Immature natural killer cell (primary cell): ENCODE measurements at regions not wholly inside any gene's neighbourhood (a gene's known extent, or its start where the extent isn't known, plus 50 kb on each side); places are given as distances from the start of the nearest gene placed in this dataset.

Experiments
- DNase-seq, 3 donors: peaks; one replicate each; pipeline ENCODE4 v3.0.0; 2022; ENCODE audit warnings: mixed read lengths in 1 of 3
- H3K27ac Mint-ChIP-seq, 6 donors: one replicate each; pipeline ENCODE4 v1.8.0; 2020; ENCODE audit warnings: mixed read lengths in 6 of 6, mild to moderate bottlenecking in 5 of 6, inconsistent platforms in 4 of 6, moderate library complexity in 3 of 6
- H3K27me3 Mint-ChIP-seq, 3 donors: one replicate each; pipeline ENCODE4 v1.8.0; 2020 to 2021; ENCODE audit warnings: low read depth in 3 of 3, mild to moderate bottlenecking in 3 of 3, mixed read lengths in 3 of 3, moderate library complexity in 3 of 3, inconsistent platforms in 1 of 3
- H3K36me3 Mint-ChIP-seq, 3 donors: one replicate each; pipeline ENCODE4 v1.8.0; 2020; ENCODE audit warnings: mixed read lengths in 3 of 3, inconsistent platforms in 2 of 3, mild to moderate bottlenecking in 2 of 3
- H3K4me1 Mint-ChIP-seq, 2 donors: one replicate each; pipeline ENCODE4 v1.8.0; 2020; ENCODE audit warnings: inconsistent platforms in 2 of 2, mild to moderate bottlenecking in 2 of 2, mixed read lengths in 2 of 2, moderate library complexity in 1 of 2
- H3K4me3 Mint-ChIP-seq, 5 donors: one replicate each; pipeline ENCODE4 v1.8.0; 2020; ENCODE audit warnings: mild to moderate bottlenecking in 5 of 5, mixed read lengths in 5 of 5, inconsistent platforms in 3 of 5, moderate library complexity in 3 of 5
- H3K9me3 Mint-ChIP-seq, 6 donors: one replicate each; pipeline ENCODE4 v1.8.0; 2020; ENCODE audit warnings: mild to moderate bottlenecking in 6 of 6, mixed read lengths in 6 of 6, inconsistent platforms in 4 of 6, moderate library complexity in 3 of 6

GRCh38 chr14:22469538-22470303 lies 119.3 kb downstream of the DAD1 start:
- peak overlapping the region; percentile 61 to 87 (median 82) for H3K4me3 Mint-ChIP-seq
- peaks cover 98 to 100% of the 10 kb centered on the region in 2 donors for H3K4me1 Mint-ChIP-seq
- no peaks in the 10 kb centered on the region for H3K9me3 Mint-ChIP-seq
- H3K27me3 Mint-ChIP-seq, result peaks cover 0 to 2% (median 0%) of the 10 kb centered on the region in 3 donors
- H3K27ac Mint-ChIP-seq, result peak overlapping the region; percentile 94 to 99 (median 98)
- H3K36me3 Mint-ChIP-seq, result peaks cover 11 to 33% (median 19%) of the 10 kb centered on the region in 3 donors
- DNase-seq, result peak in 1 of 3 donors; percentile 45

DNA sequence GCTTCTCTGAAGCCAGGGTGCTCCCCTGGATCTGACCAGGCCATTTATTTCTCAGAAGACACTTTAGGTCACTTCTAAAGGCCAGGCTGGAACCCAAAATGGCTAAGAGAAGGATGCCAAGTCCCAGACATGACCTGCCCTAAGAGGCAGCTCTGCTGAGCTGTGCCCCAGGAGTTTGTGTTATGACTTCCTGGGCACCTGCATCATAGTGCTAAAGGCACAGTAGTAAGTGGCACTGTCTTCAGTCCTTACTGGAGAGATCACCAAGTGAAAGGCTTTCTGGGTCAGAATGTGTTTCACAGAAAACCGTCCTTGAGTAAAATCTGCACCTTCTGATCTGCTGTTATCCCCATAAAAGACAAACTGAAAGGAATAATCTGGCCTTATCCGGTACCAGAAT lies 120.2 kb downstream of the DAD1 start:
- Mint-ChIP-seq H3K4me3 (peak overlapping the region; percentile 61 to 87 (median 82)), H3K36me3 (peaks cover 19 to 42% (median 26%) of the 10 kb centered on the region in 3 donors), H3K27me3 (peaks cover 0 to 2% (median 0%) of the 10 kb centered on the region in 3 donors), H3K4me1 (peaks cover 98 to 100% of the 10 kb centered on the region in 2 donors), H3K27ac (peak overlapping the region; percentile 94 to 99 (median 98)), H3K9me3 (no peaks in the 10 kb centered on the region)
- no peak for DNase-seq

DNA sequence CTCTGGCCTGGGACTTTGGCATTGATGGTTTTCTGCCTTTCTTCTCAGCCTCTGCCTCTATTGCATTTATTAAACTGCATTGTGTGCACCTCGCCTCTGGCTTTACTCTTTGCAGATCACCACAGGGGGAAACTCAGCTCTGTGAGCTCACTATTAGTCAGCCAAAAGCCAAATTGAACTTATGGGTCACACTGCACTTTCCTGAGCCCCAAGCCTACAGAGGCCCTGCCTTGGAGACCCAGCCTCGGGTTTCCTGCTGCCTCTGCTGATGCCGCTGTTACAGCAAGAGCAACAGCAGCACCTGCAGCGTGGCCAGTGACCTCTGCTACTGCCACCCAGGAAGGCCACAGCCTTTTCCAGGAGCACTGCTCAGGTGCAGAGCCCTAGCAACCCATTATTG lies 122.5 kb downstream of the DAD1 start:
- no peak for DNase-seq
- H3K4me1 Mint-ChIP-seq, result peaks cover 98 to 100% of the 10 kb centered on the region in 2 donors

DNA sequence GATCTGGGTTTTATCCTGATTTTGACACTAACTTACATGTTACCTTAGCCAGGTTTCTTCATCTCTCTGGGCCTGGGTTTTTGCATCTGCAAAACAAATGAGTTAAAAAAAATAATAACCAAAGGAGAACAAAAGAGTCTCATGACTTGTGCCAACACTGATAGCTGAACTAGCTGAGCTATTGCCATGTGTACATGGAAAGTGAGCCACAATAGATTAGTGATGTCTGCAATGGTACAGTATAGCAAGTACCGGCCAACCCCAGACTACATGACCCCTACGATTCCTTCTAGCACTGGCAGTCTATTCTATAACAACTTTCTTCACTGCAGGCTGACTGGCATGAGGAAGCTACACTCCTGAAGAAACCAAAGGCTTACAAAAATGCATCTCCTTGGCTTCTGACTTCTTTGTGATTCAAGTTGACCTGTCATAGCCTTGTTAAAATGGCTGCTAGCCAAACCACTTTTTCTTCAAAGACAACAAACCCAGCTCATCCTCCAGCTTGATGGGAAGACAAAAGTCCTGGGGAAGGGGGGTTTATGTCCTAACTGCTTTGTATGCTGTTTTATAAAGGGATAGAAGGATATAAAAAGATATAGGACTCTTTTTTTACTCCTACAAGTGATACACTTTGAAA lies 123.7 kb downstream of the DAD1 start:
- H3K4me1 Mint-ChIP-seq, result peaks cover 98 to 100% of the 10 kb centered on the region in 2 donors
- DNase-seq, result no peak
- H3K36me3 Mint-ChIP-seq, result peaks cover 45 to 72% (median 50%) of the 10 kb centered on the region in 3 donors
- peaks cover 2 to 5% (median 3%) of the 10 kb centered on the region in 3 donors for H3K27me3 Mint-ChIP-seq
- H3K4me3 Mint-ChIP-seq, result peak overlapping the region; percentile 7 to 99 (median 48)
- H3K27ac Mint-ChIP-seq, result peak overlapping the region; percentile 94 to 100 (median 96)
- H3K9me3 Mint-ChIP-seq, result no peaks in the 10 kb centered on the region

More for the DNA sequence above, 122.5 kb downstream of the DAD1 start:
- H3K27ac Mint-ChIP-seq, result peak overlapping the region; percentile 94 to 100 (median 96)
- H3K4me3 Mint-ChIP-seq, result peak overlapping the region; percentile 8 to 72 (median 41)
- H3K36me3 Mint-ChIP-seq, result peaks cover 40 to 64% (median 47%) of the 10 kb centered on the region in 3 donors
- H3K9me3 Mint-ChIP-seq, result no peaks in the 10 kb centered on the region
- peaks cover 0 to 2% (median 2%) of the 10 kb centered on the region in 3 donors for H3K27me3 Mint-ChIP-seq

DNA sequence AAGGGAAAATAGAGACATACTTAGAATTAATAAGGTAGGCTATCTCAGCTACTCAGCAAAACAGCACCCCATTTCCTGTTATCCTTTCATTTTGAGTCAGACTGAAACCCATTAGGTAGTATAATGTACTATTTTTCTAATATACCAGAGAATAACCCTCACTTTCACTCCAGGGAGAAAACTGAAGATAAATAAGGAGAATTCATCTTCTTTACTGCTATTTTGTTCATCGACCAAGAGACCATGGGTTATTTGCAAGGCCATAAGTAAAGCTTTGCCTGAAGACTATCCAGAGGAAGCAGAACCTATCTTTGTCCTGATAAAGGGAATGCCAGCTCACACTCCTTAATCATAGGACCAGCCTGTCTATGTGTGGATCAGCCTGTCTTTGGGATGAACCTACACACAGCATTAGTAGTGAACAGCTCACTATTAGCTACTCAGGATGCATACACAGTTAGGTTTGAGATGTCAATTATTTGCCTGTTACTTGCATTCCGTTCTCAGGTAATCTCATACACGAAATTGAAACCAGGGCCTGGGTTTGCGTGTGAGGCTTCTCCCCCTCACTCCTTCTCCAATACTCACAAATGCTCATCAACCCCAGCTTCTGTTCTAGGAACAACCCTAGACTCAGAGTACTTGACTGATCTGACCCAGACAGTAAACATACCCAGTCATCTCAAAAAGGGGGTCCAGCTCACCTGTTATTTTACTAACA lies 124.4 kb downstream of the DAD1 start:
- Mint-ChIP-seq H3K9me3 (no peaks in the 10 kb centered on the region), H3K4me3 (peak overlapping the region; percentile 48 to 100 (median 60)), H3K27ac (peak overlapping the region; percentile 94 to 100 (median 96)), H3K4me1 (peaks cover 98 to 100% of the 10 kb centered on the region in 2 donors), H3K36me3 (peaks cover 46 to 77% (median 50%) of the 10 kb centered on the region in 3 donors), H3K27me3 (peaks cover 2 to 5% (median 3%) of the 10 kb centered on the region in 3 donors)
- no peak for DNase-seq

DNA sequence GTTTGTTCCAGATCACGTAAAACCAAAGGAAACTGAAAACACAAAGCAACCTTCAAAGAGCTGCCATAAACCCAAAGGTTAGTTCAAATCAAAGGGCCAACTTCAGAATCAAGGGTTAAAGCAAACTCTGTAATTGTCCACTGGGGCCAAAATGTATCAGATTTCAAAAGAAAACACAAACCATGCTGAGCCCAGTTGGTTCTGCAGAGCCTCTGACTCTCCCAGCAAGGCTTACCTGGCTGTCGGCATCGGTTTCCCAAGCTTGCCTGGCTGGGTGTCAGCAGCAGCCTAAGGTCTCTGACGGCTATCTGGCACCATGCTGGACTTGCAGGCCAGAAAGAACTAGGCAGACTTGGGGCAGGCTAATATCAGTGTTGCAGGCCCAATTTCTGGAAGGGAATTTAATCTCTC lies 125.3 kb downstream of the DAD1 start:
- H3K9me3 Mint-ChIP-seq, result no peaks in the 10 kb centered on the region
- peaks cover 48 to 82% (median 51%) of the 10 kb centered on the region in 3 donors for H3K36me3 Mint-ChIP-seq
- peak overlapping the region; percentile 42 to 100 (median 60) for H3K4me3 Mint-ChIP-seq
- DNase-seq, result no peak
- peak overlapping the region; percentile 94 to 100 (median 96) for H3K27ac Mint-ChIP-seq
- peaks cover 0 to 7% (median 5%) of the 10 kb centered on the region in 3 donors for H3K27me3 Mint-ChIP-seq
- peaks cover 97 to 100% of the 10 kb centered on the region in 2 donors for H3K4me1 Mint-ChIP-seq

- peaks cover 50 to 89% (median 58%) of the 10 kb centered on the region in 3 donors for H3K36me3 Mint-ChIP-seq
- H3K27ac Mint-ChIP-seq, result peak overlapping the region; percentile 94 to 100 (median 96)
- H3K27me3 Mint-ChIP-seq, result peaks cover 0 to 7% (median 5%) of the 10 kb centered on the region in 3 donors
- H3K9me3 Mint-ChIP-seq, result no peaks in the 10 kb centered on the region
- DNase-seq, result no peak
- H3K4me3 Mint-ChIP-seq, result peak overlapping the region; percentile 93 to 100 (median 99)
- peaks cover 99 to 100% of the 10 kb centered on the region in 2 donors for H3K4me1 Mint-ChIP-seq
Observed at GRCh38 chr14:22462923-22463322, 126.1 kb downstream of the DAD1 start.

DNA sequence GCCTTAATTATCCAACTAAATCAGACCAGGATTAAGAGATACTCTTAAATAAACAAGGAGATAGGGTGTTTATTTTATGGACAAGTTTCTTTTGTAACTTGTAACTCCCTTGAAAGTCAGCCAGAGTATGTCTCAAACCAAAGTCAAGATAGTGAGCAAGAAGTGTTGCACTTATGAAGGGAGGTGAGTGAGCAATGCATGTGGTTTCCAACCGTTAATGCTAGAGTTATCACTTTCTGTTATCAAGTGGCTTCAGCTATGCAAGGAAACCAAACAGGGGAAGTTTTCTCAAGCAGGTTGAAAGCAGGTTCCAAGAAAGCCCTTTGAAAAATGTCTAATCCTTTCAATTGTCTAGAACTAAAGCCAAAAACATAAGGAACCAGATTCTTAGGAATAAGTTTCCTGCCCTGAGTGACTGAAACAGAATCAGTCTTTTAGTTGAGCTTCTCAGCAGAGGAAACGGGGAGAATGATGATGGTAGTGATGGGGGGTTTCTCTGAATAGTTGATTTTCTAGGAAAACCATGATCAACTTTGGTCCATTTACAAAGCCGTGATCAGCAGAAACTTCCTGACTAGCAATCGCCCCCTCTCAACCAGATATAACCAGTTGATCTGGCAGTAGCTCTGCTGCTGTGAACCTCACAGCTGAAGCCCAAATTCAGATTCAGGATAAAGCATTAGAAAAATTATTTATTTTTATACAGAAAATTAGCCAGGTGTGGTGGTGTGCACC lies 128.4 kb downstream of the DAD1 start:
- peak; percentile 73 to 77 (median 76) for DNase-seq
- Mint-ChIP-seq H3K4me3 (peak overlapping the region; percentile 93 to 100 (median 99)), H3K9me3 (no peaks in the 10 kb centered on the region), H3K27ac (peak overlapping the region; percentile 94 to 100 (median 96)), H3K27me3 (peaks cover 0 to 20% (median 14%) of the 10 kb centered on the region in 3 donors), H3K36me3 (peaks cover 60 to 82% (median 72%) of the 10 kb centered on the region in 3 donors), H3K4me1 (peaks cover 98 to 100% of the 10 kb centered on the region in 2 donors)

GRCh38 chr14:22458737-22459136 lies 130.3 kb downstream of the DAD1 start:
- Mint-ChIP-seq H3K4me3 (peak overlapping the region; percentile 93 to 100 (median 99)), H3K9me3 (no peaks in the 10 kb centered on the region), H3K27me3 (peaks cover 2 to 23% (median 14%) of the 10 kb centered on the region in 3 donors), H3K27ac (peak overlapping the region; percentile 94 to 100 (median 96)), H3K36me3 (peaks cover 61 to 82% (median 72%) of the 10 kb centered on the region in 3 donors), H3K4me1 (peaks cover 98 to 100% of the 10 kb centered on the region in 2 donors)
- DNase-seq, result no peak

DNA sequence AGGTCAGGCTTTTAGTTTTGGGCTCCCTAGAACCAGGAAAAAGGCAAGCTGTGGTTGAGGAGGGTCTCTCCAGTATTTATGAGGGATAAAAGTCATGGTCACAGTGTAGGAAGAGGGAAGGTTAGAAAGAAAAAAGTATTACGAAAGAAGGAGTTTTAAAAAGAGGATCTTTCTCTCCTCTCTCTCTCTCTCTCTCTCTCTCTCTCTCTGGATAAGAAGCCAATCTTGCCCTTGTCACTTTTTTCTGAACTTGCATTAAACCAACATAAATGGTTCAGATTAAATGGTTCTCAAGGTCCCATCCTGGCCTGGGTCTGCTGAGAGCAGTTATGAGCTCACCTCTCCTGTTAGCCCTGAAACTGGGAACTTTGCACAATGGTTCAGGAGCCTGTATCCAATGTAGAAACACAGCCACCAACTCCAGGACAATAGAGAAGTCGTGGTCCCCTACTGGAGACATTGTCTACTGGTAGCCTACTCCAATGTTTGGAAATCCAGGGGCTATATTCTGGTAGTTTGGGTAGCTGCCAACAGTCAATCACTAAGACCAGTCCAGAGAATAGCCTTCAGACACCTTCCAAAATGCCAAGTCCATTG lies 131.9 kb downstream of the DAD1 start:
- peaks cover 95 to 100% of the 10 kb centered on the region in 2 donors for H3K4me1 Mint-ChIP-seq
- no peaks in the 10 kb centered on the region for H3K9me3 Mint-ChIP-seq
- DNase-seq, result no peak
- H3K4me3 Mint-ChIP-seq, result peak overlapping the region; percentile 93 to 100 (median 99)
- H3K27ac Mint-ChIP-seq, result peak overlapping the region; percentile 94 to 100 (median 96)
- H3K36me3 Mint-ChIP-seq, result peaks cover 64 to 83% (median 75%) of the 10 kb centered on the region in 3 donors
- peaks cover 2 to 24% (median 15%) of the 10 kb centered on the region in 3 donors for H3K27me3 Mint-ChIP-seq

- peak overlapping the region; percentile 94 to 100 (median 96) for H3K27ac Mint-ChIP-seq
- peaks cover 91 to 100% of the 10 kb centered on the region in 2 donors for H3K4me1 Mint-ChIP-seq
- peak overlapping the region; percentile 93 to 100 (median 99) for H3K4me3 Mint-ChIP-seq
- peaks cover 2 to 24% (median 15%) of the 10 kb centered on the region in 3 donors for H3K27me3 Mint-ChIP-seq
- DNase-seq, result no peak
- peaks cover 64 to 83% (median 75%) of the 10 kb centered on the region in 3 donors for H3K36me3 Mint-ChIP-seq
- H3K9me3 Mint-ChIP-seq, result no peaks in the 10 kb centered on the region
Observed at GRCh38 chr14:22456421-22456820, 132.6 kb downstream of the DAD1 start.

DNA sequence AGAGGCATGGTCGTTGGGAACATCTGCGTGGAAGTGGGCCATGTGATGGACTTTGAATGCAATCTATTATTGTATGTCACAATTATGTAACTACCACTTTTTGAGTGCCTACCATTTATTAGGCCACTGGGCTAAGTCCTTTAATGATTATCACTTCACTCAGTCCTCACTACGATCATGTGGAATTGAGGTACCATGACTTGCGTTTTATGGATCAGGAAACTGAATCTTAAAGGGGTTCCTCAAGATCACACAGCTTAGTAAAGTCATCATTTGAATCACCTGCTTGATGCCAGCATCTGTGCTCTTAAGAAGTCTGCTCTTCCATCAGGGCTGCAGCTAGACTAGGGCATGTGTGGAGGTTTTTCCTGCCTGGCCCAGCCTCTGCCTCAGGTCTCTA lies 136.7 kb downstream of the DAD1 start:
- H3K4me3 Mint-ChIP-seq, result peak overlapping the region; percentile 93 to 100 (median 99)
- peaks cover 90 to 100% of the 10 kb centered on the region in 2 donors for H3K4me1 Mint-ChIP-seq
- H3K27ac Mint-ChIP-seq, result peak overlapping the region; percentile 94 to 100 (median 96)
- peaks cover 3 to 32% (median 8%) of the 10 kb centered on the region in 3 donors for H3K27me3 Mint-ChIP-seq
- DNase-seq, result no peak
- H3K9me3 Mint-ChIP-seq, result no peaks in the 10 kb centered on the region
- peaks cover 61 to 73% (median 73%) of the 10 kb centered on the region in 3 donors for H3K36me3 Mint-ChIP-seq
